Non-pigmented ciliary epithelial cell (primary cell): ENCODE measurements at regions not wholly inside any gene's neighbourhood (a gene's known extent, or its start where the extent isn't known, plus 50 kb on each side); places are given as distances from the start of the nearest gene placed in this dataset.

Experiments
- DNase-seq: peaks from one replicate; pipeline ENCODE4 v3.0.0-alpha.2; 2010; ENCODE audit warnings: low read depth

- no peak for DNase-seq
These were observed 126.9 kb downstream of the IPMK start for GRCh38 chr10:58140691-58141347.

GRCh38 chr10:58140054-58140453 lies 127.6 kb downstream of the IPMK start:
- DNase-seq, result no peak

DNA sequence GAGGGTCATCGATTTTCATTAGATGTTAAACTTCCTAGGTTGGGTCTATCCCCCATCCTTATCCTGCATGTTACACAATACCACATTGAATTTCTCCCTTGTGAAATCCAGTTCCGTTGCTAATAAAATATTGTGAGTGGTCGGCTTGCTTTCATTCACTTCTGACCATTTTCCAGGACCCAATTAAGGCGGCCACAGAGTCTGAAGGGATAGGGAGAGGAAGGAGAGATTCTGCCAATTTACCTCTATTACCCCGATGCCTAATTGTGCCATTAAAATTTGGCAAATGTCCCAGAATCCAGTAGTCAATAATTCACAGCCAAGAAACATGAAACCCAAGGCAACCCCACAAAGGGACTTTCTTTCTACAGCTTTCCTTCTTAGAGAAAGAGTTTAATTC lies 129.9 kb downstream of the IPMK start:
- DNase-seq, result no peak

GRCh38 chr10:58115218-58116050 lies 152.3 kb downstream of the IPMK start:
- no peak for DNase-seq

- DNase-seq, result no peak
These were observed 158.0 kb downstream of the IPMK start for GRCh38 chr10:58109731-58110130.

DNA sequence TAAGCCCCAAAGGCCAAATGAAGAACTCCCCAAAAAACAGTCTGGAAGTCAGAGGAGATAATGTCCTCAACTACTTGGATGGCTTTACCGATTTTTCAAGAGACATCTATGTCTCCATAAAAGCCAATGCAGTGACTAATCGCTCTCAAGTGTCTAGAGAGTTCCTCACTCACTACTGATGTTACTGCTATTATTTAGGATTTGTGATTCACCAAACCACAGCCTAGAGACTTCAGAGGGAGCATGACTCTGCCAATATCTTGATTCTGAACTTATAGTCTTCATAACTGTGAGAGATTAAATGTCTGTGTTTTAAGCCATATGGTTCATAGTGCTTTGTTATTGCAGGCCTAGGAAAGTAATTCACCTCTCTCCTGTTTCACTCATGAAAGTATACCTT lies 160.2 kb downstream of the IPMK start:
- peak; percentile 43 for DNase-seq

DNA sequence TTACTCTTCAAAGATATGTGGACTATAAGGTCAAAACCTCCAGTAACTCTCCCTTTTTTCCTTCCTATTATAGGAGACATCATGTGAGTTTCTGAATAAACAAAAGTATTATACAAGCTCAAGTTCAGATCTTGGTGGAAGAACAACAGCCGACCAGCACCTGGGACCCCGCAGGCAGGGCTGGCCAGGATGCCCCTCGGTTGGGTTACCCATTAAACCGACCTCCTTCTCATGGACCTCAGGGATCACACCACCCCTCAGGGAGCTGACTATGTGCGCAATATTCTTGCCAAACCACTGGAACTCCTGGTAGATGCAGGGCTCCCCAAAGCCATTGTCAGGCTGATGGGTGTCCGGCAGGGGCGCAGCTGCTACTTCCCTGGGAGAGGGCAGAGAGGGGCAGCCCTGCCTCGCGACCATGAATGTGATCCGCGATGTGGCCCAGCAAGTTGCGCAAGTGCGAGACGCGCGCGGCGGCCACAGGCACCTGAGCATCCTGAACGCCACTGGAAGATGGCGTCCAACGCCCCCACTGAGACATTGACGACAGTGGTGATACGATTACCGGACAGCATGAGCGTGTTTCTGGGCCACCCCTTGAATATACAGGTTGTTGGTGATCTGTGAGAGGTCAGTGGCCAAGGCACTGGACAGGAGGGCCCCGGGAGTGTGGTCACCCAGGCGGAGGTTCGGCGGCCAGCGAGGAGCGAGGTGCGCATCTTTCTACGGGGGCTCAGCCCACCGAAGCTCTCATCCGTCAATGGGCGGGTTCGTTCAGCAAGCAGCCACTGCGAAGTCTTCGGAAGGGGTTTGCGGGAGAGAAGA lies 161.3 kb downstream of the IPMK start:
- no peak for DNase-seq

DNA sequence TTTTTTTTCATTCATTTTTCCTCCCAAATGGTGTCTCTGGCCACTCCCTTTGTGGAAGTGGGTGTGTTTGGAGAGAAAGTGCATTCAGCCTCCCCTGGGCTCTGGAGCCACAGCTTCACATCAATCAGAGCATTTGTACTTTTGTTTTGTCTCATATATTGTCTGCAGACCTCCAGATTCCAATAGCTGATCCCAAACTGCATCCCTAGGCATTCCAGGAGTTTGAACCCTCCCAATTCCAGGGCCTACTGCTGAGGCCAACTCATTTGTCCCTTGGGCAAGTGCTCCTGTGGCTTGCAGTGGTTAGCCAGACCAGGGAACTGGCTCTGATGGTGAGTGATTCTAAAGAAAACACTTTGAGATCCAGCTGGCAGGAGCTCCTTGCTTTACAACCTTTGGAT lies 163.3 kb downstream of the IPMK start:
- DNase-seq, result no peak

DNA sequence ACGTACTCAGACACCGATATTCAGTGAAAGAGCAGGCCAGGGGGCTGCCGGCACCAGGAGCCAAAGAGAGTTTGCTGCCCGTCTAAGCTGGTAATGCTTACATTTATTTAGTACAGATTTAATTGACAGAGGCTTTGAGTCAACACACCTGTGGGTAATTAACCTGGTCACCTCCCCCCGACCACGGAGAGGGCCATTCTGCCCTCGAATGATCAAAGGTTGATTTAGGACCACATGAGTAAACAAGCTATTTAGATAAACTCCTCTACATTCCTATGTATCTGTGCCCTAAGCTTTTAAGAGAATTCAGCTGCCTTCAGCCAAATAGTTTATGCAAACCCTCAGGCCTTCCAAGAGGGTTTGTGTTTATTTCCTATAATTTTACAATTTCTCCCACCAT lies 164.8 kb downstream of the IPMK start:
- DNase-seq, result no peak

DNA sequence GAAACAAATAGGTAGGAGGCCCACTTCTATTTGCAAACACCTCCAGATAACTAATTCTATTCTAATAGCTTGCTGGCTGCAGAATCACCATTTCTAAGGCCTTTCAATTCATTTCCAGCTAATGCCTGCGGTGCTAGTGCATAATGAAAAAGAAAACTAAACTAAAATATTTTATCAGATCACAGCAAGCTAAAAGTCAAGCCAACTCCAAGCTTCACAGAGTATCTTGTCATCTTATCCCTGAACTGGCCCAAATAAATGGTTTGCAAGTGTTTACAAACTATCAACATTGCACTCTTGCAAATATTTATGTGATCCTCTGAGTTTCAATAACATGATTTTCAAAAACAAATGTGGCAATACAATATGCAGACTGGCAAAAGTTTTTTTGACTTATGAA lies 166.0 kb downstream of the IPMK start:
- no peak for DNase-seq

DNA sequence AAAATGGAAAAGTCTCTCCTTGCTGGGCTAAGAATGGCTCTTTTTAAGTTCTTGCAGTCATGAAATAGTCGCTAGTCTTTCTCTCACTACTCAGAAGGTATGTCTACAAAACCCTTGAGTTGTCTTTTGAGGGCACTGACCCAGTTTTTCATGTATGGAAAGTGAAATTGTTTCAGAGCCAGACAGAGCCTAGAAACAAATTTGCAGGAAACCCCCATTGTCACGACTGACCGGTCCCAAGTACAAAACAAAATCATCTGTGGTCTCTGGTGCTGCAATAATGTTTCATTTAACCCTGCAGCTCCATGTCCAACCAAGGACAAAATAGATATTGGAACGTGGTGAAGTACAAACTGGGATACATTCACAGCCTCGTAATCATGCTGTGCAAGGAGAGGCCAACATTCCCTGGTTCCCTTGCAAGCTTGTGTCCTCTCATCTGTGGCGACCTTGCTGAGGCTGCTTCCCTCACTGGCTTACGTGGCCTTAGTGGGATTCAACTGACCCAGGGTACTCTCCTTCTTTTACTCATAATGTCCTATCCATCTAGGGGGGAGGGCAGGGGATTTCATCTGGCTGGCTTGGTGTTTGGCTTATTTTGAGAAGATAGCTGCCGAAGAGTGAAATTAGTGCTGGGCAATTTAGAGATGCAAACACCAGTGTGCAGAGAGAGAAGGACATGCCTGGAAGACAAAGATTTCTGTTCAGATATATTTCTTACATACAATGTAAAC lies 172.5 kb downstream of the IPMK start:
- no peak for DNase-seq

- no peak for DNase-seq
These were observed 175.8 kb downstream of the IPMK start for GRCh38 chr10:58091886-58092285.

- no peak for DNase-seq
These were observed 178.0 kb downstream of the IPMK start for GRCh38 chr10:58089739-58090138.

DNA sequence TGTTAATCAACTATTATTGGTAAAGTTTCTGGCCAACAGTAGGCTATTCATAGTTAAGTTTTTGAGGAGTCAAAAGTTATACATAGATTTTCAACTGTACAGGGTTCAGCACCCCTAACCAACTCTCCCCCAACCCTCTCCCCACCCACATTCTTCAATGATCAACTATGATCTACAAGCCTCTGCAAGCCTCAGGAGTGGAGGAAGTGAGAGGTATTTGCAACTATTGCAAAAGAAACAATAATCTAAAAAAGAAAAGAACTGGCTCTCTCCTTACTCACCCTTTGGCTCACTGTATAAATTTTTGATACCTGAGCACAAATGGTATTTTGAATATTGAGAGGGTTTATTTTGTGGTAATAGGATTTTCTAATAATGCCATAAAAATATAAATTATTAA lies 179.8 kb downstream of the IPMK start:
- DNase-seq, result no peak

DNA sequence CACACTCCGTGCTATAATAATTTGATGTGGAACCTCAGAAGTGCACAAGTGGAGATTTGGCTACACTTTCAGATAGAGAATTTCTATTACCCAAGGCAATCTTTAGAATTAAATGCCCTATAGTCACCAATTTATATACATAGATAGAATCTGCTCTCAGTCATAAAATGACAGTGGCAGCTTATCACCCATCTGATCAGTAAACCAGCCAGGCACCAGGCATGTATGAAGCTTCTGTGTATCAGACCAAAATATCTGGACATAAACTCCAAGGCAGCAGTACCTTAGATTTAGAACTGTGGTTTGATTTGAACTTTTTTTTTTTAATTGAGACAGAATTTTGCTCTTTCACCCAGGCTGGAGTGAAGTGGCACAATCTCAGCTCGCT lies 180.9 kb downstream of the IPMK start:
- no peak for DNase-seq

GRCh38 chr10:58086144-58086762 lies 181.4 kb downstream of the IPMK start:
- no peak for DNase-seq

- DNase-seq, result no peak
These were observed 185.4 kb downstream of the IPMK start for GRCh38 chr10:58082248-58082647.

DNA sequence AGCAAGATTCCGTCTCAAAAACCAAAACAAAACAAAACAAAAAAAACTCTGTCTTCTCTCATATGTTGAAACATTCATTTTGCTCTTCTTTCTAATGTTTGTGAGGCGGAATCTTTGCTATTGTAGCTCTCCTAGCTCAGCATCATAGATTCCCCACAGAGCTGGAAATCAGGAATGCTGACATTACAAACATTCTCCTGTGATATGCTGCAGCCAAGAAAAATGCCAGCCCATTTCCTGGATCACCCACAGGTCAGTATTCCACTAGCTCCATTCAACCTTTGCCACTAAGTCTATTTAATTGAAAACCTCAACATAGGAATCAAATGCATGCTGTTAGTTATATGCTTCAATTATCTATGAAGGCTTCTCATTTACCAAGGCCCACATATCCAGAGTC lies 186.3 kb downstream of the IPMK start:
- no peak for DNase-seq

- no peak for DNase-seq
These were observed 188.2 kb downstream of the IPMK start for GRCh38 chr10:58079461-58079860.

DNA sequence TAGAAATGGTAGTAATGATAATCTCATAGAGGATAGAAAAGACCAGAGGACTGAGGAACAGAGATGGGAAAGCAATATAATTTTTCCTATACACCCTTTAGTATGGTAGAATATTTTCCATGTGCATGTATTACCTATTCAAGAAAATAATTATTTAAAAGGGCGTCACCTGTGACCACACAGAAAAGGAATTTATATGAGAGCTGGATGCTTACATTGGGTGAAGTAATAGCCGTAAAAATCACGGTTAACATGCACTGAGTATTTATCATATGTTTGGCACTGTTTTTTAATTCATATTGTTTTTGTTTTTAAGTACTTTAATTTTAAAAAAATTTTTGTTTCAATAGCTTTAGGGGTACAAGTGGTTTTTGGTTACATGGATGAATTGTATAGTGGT lies 195.1 kb downstream of the IPMK start:
- no peak for DNase-seq

DNA sequence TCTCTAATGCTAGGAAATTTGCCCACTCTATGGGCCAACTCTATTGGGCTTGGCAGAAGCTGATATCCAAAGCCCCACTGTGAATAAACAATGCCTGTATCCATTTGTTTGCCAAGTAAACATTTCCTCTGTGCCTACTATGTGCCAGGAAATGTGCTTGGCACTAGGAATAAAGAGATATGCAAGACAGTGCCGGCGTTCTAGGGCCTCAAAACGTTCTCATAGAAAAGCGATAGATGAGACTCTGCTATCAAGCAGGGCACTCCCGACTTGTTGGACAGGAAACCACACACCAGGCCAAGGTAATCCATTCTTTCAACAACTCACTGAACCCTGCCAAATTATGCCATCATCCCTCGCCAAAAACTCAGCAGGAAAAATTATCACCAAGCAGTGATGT lies 196.7 kb downstream of the IPMK start:
- DNase-seq, result no peak

- no peak for DNase-seq
These were observed 198.9 kb downstream of the IPMK start for GRCh38 chr10:58068809-58069208.
